A673 (cell line): ENCODE measurements at regions not wholly inside any gene's neighbourhood (a gene's known extent, or its start where the extent isn't known, plus 50 kb on each side); places are given as distances from the start of the nearest gene placed in this dataset.
A peak's percentile ranks its signal among the peaks of the same experiment; 100 is the strongest.

ENCODE experiments used
- BruUV-seq: library from RNA; stranded (reverse); fragments of 400-500 nt; replicated peaks from 2 replicates; lab custom pipeline; 2021; lab: Mats Ljungman, UMichigan
- CTCF ChIA-PET: fragments of 300-600 bp; sonication (Branson Sonifier 250); formaldehyde crosslinking; loops from one replicate; lab custom pipeline; 2022; ENCODE audit warnings: antibody characterized with exemption; lab: Charles Lee
- POLR2A ChIA-PET: fragments of 300-600 bp; sonication (Branson Sonifier 250); formaldehyde crosslinking; loops from one replicate; lab custom pipeline; 2022; ENCODE audit warnings: antibody characterized with exemption; ENCODE audit not compliant: low non-redundant PET; lab: Charles Lee
- DNase-seq: peaks from one replicate; pipeline ENCODE4 v3.0.0-alpha.2; 2015; ENCODE audit warnings: low spot score
- H3K27ac ChIP-seq: fragments of 200-600 bp; sonication (generic); 2 replicates; pipeline ENCODE4 v1.5.1; 2016; ENCODE audit warnings: mixed run types, low read depth, mild to moderate bottlenecking, mixed read lengths, antibody characterized with exemption, low read length; ENCODE audit not compliant: poor library complexity, severe bottlenecking
- H3K27me3 ChIP-seq: fragments of 200-600 bp; sonication (generic); replicated peaks from 2 replicates; pipeline ENCODE4 v1.6.1; 2017; ENCODE audit warnings: mixed run types, low read depth, mild to moderate bottlenecking, mixed read lengths, antibody characterized with exemption, low read length; ENCODE audit not compliant: insufficient read depth, poor library complexity
- H3K36me3 ChIP-seq: fragments of 200-600 bp; sonication (generic); 2 replicates; pipeline ENCODE4 v1.6.1; 2016; ENCODE audit warnings: mixed run types, mild to moderate bottlenecking, mixed read lengths, antibody characterized with exemption, low read length; ENCODE audit not compliant: insufficient read depth, poor library complexity, severe bottlenecking
- H3K4me1 ChIP-seq: fragments of 200-600 bp; sonication (generic); 2 replicates; pipeline ENCODE4 v1.6.1; 2017; ENCODE audit warnings: mixed run types, mild to moderate bottlenecking, mixed read lengths, antibody characterized with exemption, low read length; ENCODE audit not compliant: insufficient read depth, poor library complexity, severe bottlenecking
- H3K4me3 ChIP-seq: fragments of 200-600 bp; sonication (generic); 2 replicates; pipeline ENCODE4 v1.5.1; 2016; ENCODE audit warnings: low read depth, mixed run types, mild to moderate bottlenecking, mixed read lengths, low read length; ENCODE audit not compliant: poor library complexity, severe bottlenecking
- H3K9me3 ChIP-seq: fragments of 200-600 bp; sonication (generic); 2 replicates; pipeline ENCODE4 v1.6.1; 2016; ENCODE audit warnings: mixed run types, low read depth, mild to moderate bottlenecking, mixed read lengths, antibody characterized with exemption, low read length; ENCODE audit not compliant: poor library complexity, severe bottlenecking
- EZH2 ChIP-seq: fragments of 200-600 bp; sonication (generic); IDR thresholded peaks from 2 replicates; pipeline ENCODE4 v1.6.1; 2017; ENCODE audit warnings: borderline replicate concordance, low read depth, mild to moderate bottlenecking, mixed read lengths, antibody characterized with exemption, low read length; ENCODE audit not compliant: poor library complexity, severe bottlenecking
- intact Hi-C: fragments of 100-400 bp; cut with micrococcal nuclease; formaldehyde crosslinking; loops from one replicate; pipeline ENCODE4 v1.10.0; 2022; ENCODE audit not compliant: unreplicated experiment
- TF ChIP-seq, protein P1 (sequence below): fragments of 300-800, 200-600 bp; sonication (generic); conservative IDR thresholded peaks from 2 replicates; pipeline ENCODE4 v1.5.1; 2017; ENCODE audit warnings: low read depth, mild to moderate bottlenecking, antibody characterized with exemption, low read length, moderate library complexity, mixed read lengths

GRCh38 chr9:107557236-107557990, 67.8 kb upstream of the KLF4 start:
- BruUV-seq = no TSS peak
- H3K4me3 ChIP-seq = no peak overlapping the region
- H3K27me3 ChIP-seq = no peaks in the 10 kb centered on the region
- POLR2A ChIA-PET = no interaction called here
- intact Hi-C loops = no loop called here
- DNase-seq = no peak
- no peak overlapping the region for H3K27ac ChIP-seq
- H3K9me3 ChIP-seq = no peaks in the 10 kb centered on the region
- H3K4me1 ChIP-seq = no peaks in the 10 kb centered on the region
- no peaks in the 10 kb centered on the region for H3K36me3 ChIP-seq
- TF ChIP-seq, protein P1, sequence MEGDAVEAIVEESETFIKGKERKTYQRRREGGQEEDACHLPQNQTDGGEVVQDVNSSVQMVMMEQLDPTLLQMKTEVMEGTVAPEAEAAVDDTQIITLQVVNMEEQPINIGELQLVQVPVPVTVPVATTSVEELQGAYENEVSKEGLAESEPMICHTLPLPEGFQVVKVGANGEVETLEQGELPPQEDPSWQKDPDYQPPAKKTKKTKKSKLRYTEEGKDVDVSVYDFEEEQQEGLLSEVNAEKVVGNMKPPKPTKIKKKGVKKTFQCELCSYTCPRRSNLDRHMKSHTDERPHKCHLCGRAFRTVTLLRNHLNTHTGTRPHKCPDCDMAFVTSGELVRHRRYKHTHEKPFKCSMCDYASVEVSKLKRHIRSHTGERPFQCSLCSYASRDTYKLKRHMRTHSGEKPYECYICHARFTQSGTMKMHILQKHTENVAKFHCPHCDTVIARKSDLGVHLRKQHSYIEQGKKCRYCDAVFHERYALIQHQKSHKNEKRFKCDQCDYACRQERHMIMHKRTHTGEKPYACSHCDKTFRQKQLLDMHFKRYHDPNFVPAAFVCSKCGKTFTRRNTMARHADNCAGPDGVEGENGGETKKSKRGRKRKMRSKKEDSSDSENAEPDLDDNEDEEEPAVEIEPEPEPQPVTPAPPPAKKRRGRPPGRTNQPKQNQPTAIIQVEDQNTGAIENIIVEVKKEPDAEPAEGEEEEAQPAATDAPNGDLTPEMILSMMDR = no peak
- no peak for TF ChIP-seq EZH2
- CTCF ChIA-PET = no interaction called here

GRCh38 chr9:107554636-107555035, 65.1 kb upstream of the KLF4 start:
- POLR2A ChIA-PET = no interaction called here
- DNase-seq = no peak
- Histone ChIP-seq H3K4me1 (no peaks in the 10 kb centered on the region), H3K27me3 (no peaks in the 10 kb centered on the region), H3K4me3 (no peak overlapping the region), H3K36me3 (no peaks in the 10 kb centered on the region), H3K9me3 (no peaks in the 10 kb centered on the region), H3K27ac (no peak overlapping the region)
- intact Hi-C loops = no loop called here
- no TSS peak for BruUV-seq
- CTCF ChIA-PET = no interaction called here
- no peak for TF ChIP-seq EZH2
- TF ChIP-seq, protein P1 = no peak

- POLR2A ChIA-PET = no interaction called here
- Histone ChIP-seq H3K9me3 (no peaks in the 10 kb centered on the region), H3K27me3 (no peaks in the 10 kb centered on the region), H3K36me3 (no peaks in the 10 kb centered on the region), H3K4me3 (no peak overlapping the region), H3K4me1 (peaks cover 8% of the 10 kb centered on the region), H3K27ac (peak overlapping the region; percentile 67)
- no TSS peak for BruUV-seq
- peak; percentile 53 for DNase-seq
- TF ChIP-seq, protein P1 = no peak
- no peak for TF ChIP-seq EZH2
- intact Hi-C loops = no loop called here
- CTCF ChIA-PET = no interaction called here
Measured at GRCh38 chr9:107548298-107549142, 59.0 kb upstream of the KLF4 start.
